ENCODE measurements at regions not wholly inside any gene's neighbourhood (a gene's known extent, or its start where the extent isn't known, plus 50 kb on each side); places are given as distances from the start of the nearest gene placed in this dataset.

GRCh38 chr12:69044887-69045286, 111.9 kb upstream of the CPM start:
- TF ChIP-seq CTCF (IDR thresholded peaks at IDR 0.05) (no peak), POLR2A (IDR thresholded peaks at IDR 0.05) (no peak)

All from Peyer's patch (tissue), 4 donors.